ENCODE measurements at regions not wholly inside any gene's neighbourhood (a gene's known extent, or its start where the extent isn't known, plus 50 kb on each side); places are given as distances from the start of the nearest gene placed in this dataset.

DNA sequence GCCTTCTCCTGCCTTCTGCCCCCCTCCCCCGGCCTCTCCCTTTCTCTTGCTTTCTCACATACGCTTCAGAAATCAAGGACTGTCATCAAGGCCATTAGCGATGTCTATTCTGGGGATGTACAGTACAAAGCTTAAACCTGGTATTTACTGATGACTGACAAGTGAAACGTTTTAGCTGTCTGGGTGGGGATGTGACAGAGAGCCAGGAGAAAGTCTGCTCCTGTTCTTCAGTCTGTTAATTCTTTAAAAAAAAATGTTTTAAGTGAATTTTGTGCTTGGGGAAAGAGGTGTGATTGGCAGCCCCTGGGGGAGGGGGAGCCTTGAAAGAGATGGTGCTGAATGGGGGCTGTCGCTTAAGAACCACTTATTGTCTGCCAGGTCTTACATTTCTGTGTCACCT, 283.0 kb upstream of the PLXNA2 start:
- TF ChIP-seq, protein P1, sequence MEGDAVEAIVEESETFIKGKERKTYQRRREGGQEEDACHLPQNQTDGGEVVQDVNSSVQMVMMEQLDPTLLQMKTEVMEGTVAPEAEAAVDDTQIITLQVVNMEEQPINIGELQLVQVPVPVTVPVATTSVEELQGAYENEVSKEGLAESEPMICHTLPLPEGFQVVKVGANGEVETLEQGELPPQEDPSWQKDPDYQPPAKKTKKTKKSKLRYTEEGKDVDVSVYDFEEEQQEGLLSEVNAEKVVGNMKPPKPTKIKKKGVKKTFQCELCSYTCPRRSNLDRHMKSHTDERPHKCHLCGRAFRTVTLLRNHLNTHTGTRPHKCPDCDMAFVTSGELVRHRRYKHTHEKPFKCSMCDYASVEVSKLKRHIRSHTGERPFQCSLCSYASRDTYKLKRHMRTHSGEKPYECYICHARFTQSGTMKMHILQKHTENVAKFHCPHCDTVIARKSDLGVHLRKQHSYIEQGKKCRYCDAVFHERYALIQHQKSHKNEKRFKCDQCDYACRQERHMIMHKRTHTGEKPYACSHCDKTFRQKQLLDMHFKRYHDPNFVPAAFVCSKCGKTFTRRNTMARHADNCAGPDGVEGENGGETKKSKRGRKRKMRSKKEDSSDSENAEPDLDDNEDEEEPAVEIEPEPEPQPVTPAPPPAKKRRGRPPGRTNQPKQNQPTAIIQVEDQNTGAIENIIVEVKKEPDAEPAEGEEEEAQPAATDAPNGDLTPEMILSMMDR (IDR thresholded peaks at IDR 0.05), result no peak
- no peak for ATAC-seq (ENCODE audit: low FRiP score)
- no peak for DNase-seq (ENCODE audit: low spot score)

DNA sequence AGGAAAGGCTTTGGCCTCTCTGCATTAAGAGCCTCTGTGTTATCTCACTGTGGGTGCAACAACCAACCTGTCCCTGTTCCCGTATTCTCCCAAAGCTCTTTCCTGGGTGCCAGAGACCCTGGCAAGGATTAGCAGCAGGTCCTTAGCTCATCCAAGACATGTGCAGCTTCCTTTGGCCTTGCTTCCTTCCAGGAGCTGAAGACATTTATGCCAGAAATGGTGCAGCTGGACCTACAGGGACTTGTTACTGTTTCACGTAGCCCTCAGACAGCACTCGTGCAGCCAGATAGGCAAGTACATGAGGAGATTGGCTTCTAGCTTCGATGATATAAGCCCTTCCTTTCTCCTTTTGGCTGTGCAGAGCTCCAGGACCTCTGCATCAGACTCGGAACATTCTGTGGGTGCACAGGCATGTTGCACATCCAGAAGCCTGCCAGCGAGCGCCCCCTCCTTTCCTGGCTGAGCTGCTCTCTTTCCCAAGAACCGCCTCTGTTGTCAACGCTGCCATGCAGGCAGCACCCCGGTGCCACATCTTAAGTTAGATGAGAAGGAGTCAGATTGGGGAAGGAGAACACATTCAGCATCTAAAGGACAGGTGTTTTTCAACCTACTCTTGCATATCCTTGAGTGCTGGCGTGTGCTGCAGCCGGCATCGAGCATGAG, 284.5 kb upstream of the PLXNA2 start:
- DNase-seq (ENCODE audit: low spot score) (no peak), ATAC-seq (ENCODE audit: low FRiP score) (no peak)
- TF ChIP-seq, protein P1 (IDR thresholded peaks at IDR 0.05), result no peak

GRCh38 chr1:208531003-208531750, 287.0 kb upstream of the PLXNA2 start:
- TF ChIP-seq, protein P1 (IDR thresholded peaks at IDR 0.05), result no peak
- no peak for ATAC-seq (ENCODE audit: low FRiP score)
- DNase-seq (ENCODE audit: low spot score), result no peak

DNA sequence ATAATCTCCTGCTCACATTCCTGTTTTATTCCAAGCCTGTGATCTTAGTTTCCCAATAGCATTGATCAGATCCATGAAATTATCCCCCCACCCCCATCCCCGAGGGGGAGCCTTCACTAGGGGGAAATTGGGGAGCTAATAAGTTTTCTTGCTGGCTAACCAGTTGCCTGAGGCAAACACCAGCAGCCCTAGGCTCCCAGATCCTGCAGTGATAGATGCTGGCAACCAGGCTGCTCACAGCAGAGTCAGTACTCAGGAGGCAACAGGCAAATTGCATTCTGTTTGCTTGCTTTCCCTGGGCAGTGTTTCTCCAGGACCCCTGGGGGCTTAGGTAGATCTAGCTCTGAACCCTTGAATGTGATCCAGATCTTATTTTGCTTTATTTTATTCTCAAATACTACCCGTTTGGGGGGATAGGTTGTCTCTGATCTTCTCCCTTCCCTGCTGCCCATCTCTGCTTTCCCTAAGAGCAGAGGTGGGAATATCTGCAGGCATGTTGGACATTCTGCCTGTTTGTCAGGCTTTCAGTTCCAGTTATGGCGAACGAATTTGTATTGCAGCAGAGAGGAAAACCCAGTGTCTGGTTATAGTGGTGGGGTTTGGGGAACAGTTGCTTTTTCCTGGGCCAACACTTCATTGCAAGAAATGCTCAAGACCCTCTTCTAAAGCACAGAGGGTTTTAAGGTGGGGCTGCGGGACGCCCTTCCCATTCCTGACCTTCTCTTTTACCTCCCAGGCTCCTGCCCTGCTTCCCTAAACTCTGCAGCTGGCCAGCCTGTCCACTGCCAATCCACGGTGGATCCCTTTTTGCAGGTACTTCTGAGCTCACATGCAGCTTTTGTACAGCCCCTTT, 289.8 kb upstream of the PLXNA2 start:
- ATAC-seq (ENCODE audit: low FRiP score) (no peak), DNase-seq (ENCODE audit: low spot score) (no peak)
- TF ChIP-seq, protein P1 (IDR thresholded peaks at IDR 0.05), result no peak

- TF ChIP-seq, protein P1 (IDR thresholded peaks at IDR 0.05), result no peak
- DNase-seq (ENCODE audit: low spot score) (no peak), ATAC-seq (ENCODE audit: low FRiP score) (no peak)
Observed at GRCh38 chr1:208534599-208534897, 290.4 kb upstream of the PLXNA2 start.

DNA sequence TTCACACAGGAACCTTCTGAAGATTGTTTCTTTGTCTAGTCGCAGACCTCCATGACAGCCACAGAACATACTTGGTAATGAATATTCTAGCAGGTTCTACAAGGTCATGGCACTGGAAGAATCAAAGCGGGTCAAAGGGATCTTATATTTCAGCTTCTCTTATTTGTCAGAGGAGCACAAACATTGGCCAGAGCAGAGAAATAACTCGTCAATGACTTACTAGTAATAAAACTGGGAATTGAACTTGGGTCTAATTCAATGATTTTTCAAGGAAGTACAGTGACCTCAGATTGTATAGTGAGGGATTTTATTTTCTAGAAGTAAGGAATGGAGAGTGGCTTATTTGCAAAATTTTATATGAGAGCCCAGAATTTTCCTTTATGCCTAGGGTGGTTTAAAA, 290.8 kb upstream of the PLXNA2 start:
- TF ChIP-seq, protein P1 (IDR thresholded peaks at IDR 0.05), result no peak
- DNase-seq (ENCODE audit: low spot score), result no peak
- ATAC-seq (ENCODE audit: low FRiP score), result no peak
